ENCODE measurements at regions not wholly inside any gene's neighbourhood (a gene's known extent, or its start where the extent isn't known, plus 50 kb on each side); places are given as distances from the start of the nearest gene placed in this dataset.

DNA sequence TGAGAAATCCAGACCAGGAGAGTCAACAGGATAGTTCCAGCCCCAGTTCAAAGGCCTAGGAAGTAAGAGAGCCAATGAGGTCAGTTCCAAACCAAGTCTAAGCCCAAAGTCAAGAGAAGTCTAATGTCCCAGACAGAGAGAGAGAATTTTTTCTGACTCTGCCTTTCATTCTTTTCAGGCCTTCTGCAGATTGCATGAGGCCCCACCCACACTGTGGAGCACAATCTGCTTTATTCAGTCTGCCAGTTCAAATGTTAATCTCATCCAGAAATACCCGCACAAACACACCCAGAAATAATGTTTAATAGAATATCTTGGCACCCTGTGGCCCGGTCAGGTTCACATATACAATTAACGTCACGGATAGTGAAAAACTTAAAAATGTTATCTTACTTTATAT lies 962.4 kb upstream of the SOX9 start:
- DNase-seq (ENCODE audit: low spot score): no peak

- DNase-seq (ENCODE audit: low spot score): no peak
These were observed 957.6 kb upstream of the SOX9 start for GRCh38 chr17:71163121-71163812.

DNA sequence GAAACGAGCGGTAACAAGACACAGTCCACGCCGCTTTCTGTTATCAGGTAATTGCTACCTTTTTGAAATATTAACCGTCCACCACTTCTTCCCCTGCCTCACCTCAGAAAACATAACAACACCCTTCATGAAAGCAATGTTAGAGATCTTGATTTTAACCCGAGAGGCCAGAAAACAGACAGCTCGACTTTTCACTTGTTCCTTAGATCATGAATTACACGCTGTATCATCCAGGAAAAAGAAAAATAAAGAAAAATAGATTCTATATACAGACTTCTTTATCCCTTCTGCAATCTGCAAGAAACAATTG lies 957.1 kb upstream of the SOX9 start:
- no peak for DNase-seq (ENCODE audit: low spot score)

DNA sequence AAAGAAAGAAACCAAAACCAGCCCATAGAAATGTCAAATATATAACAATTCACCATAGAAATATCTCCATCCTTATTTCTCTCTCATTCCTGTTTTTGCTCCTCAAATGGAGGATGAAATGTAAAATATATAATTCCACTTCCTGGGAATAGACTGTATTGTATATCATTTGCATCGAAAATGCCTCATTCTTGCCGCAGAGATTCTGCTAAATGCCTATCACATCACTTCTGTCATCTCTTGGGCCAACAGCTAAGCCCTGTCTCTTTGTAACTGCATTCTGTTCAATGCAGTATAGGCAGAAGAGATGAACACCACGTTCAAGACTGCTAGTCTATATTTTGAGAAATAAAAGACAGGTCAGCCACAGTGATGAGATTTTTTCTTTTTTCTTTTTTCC lies 956.3 kb upstream of the SOX9 start:
- no peak for DNase-seq (ENCODE audit: low spot score)

DNA sequence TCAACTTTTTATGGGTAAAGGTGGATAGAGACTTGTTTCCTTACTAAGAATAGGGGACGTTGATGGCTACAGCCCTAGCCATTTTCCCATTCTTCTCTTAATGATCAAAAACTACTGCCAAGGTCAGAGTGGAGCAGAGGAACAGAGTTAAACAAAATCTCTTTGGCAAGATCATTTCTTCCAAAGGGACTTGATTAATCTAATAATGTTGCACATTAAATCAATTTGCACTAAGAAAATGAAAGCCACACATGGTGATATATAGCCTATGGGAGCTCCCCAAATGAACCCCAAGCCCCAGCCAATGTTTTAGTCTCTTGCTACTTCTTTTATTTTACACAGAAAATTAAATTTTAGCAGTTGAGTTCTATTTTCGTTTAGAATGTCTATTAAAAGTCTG lies 954.5 kb upstream of the SOX9 start:
- DNase-seq (ENCODE audit: low spot score): no peak

DNA sequence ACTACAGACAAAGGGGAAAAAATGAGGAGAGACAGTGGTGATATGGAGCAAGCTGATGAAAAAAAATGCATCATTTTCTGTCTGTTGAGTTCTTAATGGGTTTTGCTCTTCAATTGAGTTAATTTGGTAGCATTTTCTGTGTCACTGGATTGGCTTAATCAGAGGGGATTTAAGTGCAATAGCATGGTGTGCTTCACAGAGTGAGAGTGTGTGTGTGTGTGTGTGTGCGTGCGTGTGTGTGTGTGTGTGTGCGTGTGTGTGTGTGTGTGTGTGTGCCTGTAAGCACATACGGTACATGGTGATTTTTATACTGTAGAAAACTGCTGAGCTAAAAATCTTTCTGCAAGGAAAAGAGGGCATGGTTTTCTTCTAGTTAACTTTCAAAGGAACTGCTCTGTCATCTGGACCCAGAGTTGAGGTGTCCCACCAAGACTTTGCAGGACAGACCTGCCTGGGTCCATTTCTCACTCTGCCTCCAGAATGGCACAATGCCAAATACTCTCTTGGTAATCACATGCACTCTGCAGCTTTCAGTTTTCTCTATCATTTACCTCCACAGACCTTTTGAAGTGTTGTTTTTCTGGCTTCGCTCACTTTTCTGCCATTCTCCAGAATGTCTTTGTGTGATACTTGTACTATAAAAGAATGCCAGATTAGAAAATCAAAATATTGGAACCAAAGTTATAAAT lies 952.6 kb upstream of the SOX9 start:
- DNase-seq (ENCODE audit: low spot score): no peak

- DNase-seq (ENCODE audit: low spot score): no peak
These were observed 950.8 kb upstream of the SOX9 start for GRCh38 chr17:71170070-71170469.

DNA sequence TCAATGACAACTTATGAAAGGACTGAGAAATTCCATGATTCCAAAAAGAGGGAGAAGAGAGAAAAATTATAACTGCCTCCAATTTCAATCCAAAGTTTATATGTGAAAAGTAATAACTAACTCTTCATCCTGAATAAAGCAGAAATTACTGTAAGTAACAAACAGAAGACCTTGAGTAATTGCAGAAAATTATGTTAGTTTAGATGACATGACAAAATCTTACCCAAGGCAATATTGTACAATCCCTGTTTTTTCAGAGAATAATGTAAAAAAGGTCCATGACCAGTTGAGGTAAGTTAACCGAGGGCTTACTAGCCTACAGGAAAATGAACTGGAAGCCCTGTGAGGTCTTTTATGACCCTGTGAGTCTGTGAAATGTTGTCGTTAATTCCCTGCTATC lies 949.5 kb upstream of the SOX9 start:
- DNase-seq (ENCODE audit: low spot score): no peak

- no peak for DNase-seq (ENCODE audit: low spot score)
These were observed 946.8 kb upstream of the SOX9 start for GRCh38 chr17:71173991-71174390.

DNA sequence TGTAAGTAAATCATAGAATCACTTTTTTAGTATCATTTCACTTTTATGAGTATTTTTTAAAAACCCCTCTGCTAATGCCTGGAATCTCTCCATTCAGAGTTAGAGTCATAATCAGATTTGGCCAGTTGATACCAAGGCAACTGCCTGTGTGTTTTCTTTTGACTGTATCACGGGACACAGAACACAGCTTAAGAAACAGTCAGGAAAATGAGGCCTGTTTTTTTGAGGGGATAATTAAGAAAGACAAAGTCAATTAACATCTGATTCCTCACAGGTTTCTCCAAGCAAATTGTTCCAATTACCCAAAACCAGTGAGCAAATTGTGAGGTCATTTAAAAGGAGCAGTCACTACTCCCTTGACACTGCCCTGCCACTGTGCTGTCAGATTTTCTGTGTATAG lies 944.5 kb upstream of the SOX9 start:
- DNase-seq (ENCODE audit: low spot score): no peak

- DNase-seq (ENCODE audit: low spot score): no peak
These were observed 943.8 kb upstream of the SOX9 start for GRCh38 chr17:71176928-71177443.

GRCh38 chr17:71180801-71181385 lies 939.9 kb upstream of the SOX9 start:
- no peak for DNase-seq (ENCODE audit: low spot score)

- DNase-seq (ENCODE audit: low spot score): no peak
These were observed 937.7 kb upstream of the SOX9 start for GRCh38 chr17:71183066-71183660.

- no peak for DNase-seq (ENCODE audit: low spot score)
These were observed 936.1 kb upstream of the SOX9 start for GRCh38 chr17:71184716-71185115.

- DNase-seq (ENCODE audit: low spot score): no peak
These were observed 933.5 kb upstream of the SOX9 start for GRCh38 chr17:71187145-71187878.

DNA sequence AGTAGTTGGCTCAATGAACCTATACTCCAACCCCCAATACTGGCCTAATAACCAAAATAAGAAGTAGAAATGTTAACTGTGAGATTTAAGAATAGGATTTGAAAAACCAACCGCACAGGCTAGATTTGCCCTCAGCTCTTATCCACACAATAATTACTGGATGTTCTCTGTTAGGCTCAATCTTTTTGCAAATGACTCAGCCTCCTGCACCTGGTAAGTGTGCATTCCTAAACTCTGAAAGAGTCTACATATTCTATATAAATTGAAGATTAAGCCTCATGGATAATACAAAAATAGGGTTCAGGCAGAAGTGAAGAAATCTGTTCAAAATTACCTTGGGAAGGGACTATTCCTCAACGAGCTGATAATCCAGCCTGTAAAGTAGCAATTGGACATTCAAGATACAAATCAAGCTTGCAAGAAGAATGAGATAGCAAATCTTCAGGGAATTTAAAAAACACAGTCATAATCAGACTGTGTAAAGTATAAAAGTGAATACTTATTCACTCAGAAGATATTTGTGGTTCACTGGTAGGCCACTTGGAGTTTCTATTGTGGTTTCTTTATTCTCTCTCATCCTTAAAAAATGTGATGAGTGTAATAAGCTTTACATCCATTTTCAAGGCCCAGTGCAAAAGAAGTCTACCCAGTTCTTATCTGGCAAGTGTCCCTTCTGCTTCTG lies 931.9 kb upstream of the SOX9 start:
- DNase-seq (ENCODE audit: low spot score): no peak

DNA sequence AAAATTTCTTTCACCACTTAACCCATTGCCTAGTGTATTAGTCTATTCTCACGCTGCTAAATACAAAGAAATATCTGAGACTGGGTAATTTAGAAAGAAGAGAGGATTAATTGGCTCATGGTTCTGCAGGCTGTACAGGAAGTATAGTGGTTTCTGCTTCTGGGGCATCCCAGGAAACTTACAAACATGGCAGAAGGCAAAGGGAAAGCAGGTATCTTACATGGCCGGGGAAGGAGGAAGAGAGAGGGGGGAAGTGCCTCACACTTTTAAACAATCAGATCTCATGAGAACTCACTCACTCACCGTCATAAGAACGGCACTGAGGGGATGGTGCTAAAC lies 931.4 kb upstream of the SOX9 start:
- no peak for DNase-seq (ENCODE audit: low spot score)

- no peak for DNase-seq (ENCODE audit: low spot score)
These were observed 928.7 kb upstream of the SOX9 start for GRCh38 chr17:71192039-71192555.

- no peak for DNase-seq (ENCODE audit: low spot score)
These were observed 928.0 kb upstream of the SOX9 start for GRCh38 chr17:71192848-71193247.

DNA sequence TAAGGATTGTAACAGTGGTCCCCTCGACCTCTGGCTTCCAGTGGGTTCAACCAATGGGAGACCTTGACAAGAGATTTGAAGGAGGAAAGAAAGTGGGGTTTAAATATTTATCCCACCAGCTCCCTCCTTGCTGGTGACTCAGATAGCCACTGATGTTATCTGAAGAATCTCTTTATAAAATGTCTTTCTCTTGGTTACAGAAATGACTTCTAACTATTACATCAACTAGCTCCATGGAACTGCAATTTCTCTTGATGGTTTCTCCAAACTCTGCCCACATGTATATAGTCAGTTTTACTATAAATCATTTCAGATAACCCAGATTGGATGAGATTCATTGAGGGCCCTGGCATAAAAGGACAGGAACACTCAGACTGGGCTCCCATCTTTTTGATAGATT lies 920.2 kb upstream of the SOX9 start:
- no peak for DNase-seq (ENCODE audit: low spot score)

- no peak for DNase-seq (ENCODE audit: low spot score)
These were observed 919.2 kb upstream of the SOX9 start for GRCh38 chr17:71201639-71202038.

DNA sequence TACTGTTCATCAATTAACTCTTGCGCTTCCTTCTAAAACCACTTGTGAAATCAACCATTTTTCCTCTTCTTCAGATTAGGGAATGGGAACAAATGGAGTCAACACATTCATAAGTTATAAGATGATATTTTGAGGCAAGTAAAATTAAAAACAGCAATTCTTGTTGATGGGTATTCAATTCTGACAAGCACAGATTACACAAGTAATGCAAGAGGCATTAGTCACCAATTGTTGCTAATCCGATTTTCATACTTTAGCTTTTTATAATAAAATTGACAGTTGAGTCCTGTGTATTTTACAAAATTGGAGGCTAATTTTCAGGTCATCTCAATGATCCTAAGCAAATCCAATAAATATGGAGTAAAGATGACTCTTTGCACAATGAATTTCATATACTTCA lies 918.4 kb upstream of the SOX9 start:
- no peak for DNase-seq (ENCODE audit: low spot score)
